GM12878 (cell line): ENCODE measurements at regions not wholly inside any gene's neighbourhood (a gene's known extent, or its start where the extent isn't known, plus 50 kb on each side); places are given as distances from the start of the nearest gene placed in this dataset.

Source experiments
- BACH1 ChIP-seq: fragments of 450-650 bp; IDR thresholded peaks from 2 replicates; pipeline ENCODE4 v1.6.1; 2017; ENCODE audit warnings: mild to moderate bottlenecking, borderline replicate concordance
- CBX5 ChIP-seq: sonication (generic); IDR thresholded peaks from 2 replicates; pipeline ENCODE4 v1.6.1; 2016; ENCODE audit warnings: low read depth, moderate library complexity, mild to moderate bottlenecking, inconsistent platforms
- CHD2 ChIP-seq: IDR thresholded peaks from 2 replicates; pipeline ENCODE4 v1.6.1; 2011; ENCODE audit warnings: low read depth, low read length, improper control_type of control experiment, borderline replicate concordance
- CREM ChIP-seq: IDR thresholded peaks from 2 replicates; pipeline ENCODE4 v1.6.1; 2014; ENCODE audit warnings: antibody characterized with exemption, low read depth
- EED ChIP-seq: sonication (generic); IDR thresholded peaks from 2 replicates; pipeline ENCODE4 v1.6.1; 2016; ENCODE audit warnings: antibody characterized with exemption, low read depth
- FOXM1 ChIP-seq: IDR thresholded peaks from 2 replicates; pipeline ENCODE4 v1.6.1; 2012; ENCODE audit warnings: low read depth, mild to moderate bottlenecking, inconsistent platforms, low read length, moderate library complexity
- HDAC6 ChIP-seq: fragments of 200-600 bp; sonication (generic); IDR thresholded peaks from one replicate; pipeline ENCODE4 v1.8.0; 2017; ENCODE audit warnings: antibody characterized with exemption; ENCODE audit not compliant: unreplicated experiment
- NFYA ChIP-seq: IDR thresholded peaks from 2 replicates; pipeline ENCODE4 v1.6.1; 2011; ENCODE audit warnings: low read depth, mild to moderate bottlenecking, low read length, improper control_type of control experiment, borderline replicate concordance
- NFYB ChIP-seq: IDR thresholded peaks from 2 replicates; pipeline ENCODE4 v1.6.1; 2011; ENCODE audit warnings: low read depth, mild to moderate bottlenecking, low read length, improper control_type of control experiment, moderate library complexity; ENCODE audit not compliant: insufficient read depth
- NR2C2 ChIP-seq: IDR thresholded peaks from 2 replicates; pipeline ENCODE4 v1.6.1; 2011; ENCODE audit warnings: borderline replicate concordance, low read depth; ENCODE audit not compliant: control insufficient read depth, insufficient read length
- RCOR1 ChIP-seq: conservative IDR thresholded peaks from 2 replicates; pipeline ENCODE4 v1.6.1; 2012; ENCODE audit warnings: low read depth, low read length, improper control_type of control experiment
- SMAD1 ChIP-seq: fragments of 450-650 bp; IDR thresholded peaks from 2 replicates; pipeline ENCODE4 v1.6.1; 2018; ENCODE audit warnings: mild to moderate bottlenecking, low read depth; ENCODE audit not compliant: partially characterized antibody
- SMC3 ChIP-seq: IDR thresholded peaks from 2 replicates; pipeline ENCODE4 v1.6.1; 2011; ENCODE audit warnings: low read length, improper control_type of control experiment, borderline replicate concordance
- SPI1 ChIP-seq: IDR thresholded peaks from 2 replicates; pipeline ENCODE4 v1.6.1; 2011; ENCODE audit warnings: low read depth, mild to moderate bottlenecking, low read length, moderate library complexity, borderline replicate concordance; ENCODE audit not compliant: insufficient read depth
- SUPT20H ChIP-seq: IDR thresholded peaks from 2 replicates; pipeline ENCODE4 v1.6.1; 2011; ENCODE audit warnings: low read depth, mild to moderate bottlenecking, low read length, moderate library complexity, borderline replicate concordance; ENCODE audit not compliant: control insufficient read depth
- TARDBP ChIP-seq: IDR thresholded peaks from 2 replicates; pipeline ENCODE4 v1.6.1; 2016; ENCODE audit warnings: borderline replicate concordance
- ZNF274 ChIP-seq: IDR thresholded peaks from one replicate; pipeline ENCODE4 v1.8.0; 2011; ENCODE audit not compliant: insufficient read length, insufficient read depth
- ZNF384 ChIP-seq: IDR thresholded peaks from 2 replicates; pipeline ENCODE4 v1.6.1; 2012; ENCODE audit warnings: low read depth, mild to moderate bottlenecking, low read length, improper control_type of control experiment, borderline replicate concordance
- TF ChIP-seq, protein P1 (sequence below): fragments of 450-650 bp; formaldehyde crosslinking; IDR thresholded peaks from 2 replicates; pipeline ENCODE4 v1.5.0; 2022; ENCODE audit warnings: mild to moderate bottlenecking, missing genetic modification characterization
- TF ChIP-seq, protein P2 (sequence below): IDR thresholded peaks from 2 replicates; pipeline ENCODE4 v1.6.1; 2011; ENCODE audit warnings: borderline replicate concordance, low read depth, mild to moderate bottlenecking, moderate library complexity, mixed read lengths, low read length; ENCODE audit not compliant: insufficient read depth; ENCODE audit errors: extremely low read length
- TF ChIP-seq, protein P3 (sequence below): fragments of 150-350 bp; IDR thresholded peaks from 2 replicates; pipeline ENCODE4 v1.6.1; 2014; ENCODE audit warnings: mild to moderate bottlenecking, low read depth, low read length
- TF ChIP-seq, protein P4 (sequence below): fragments of 450-650 bp; IDR thresholded peaks from 2 replicates; pipeline ENCODE4 v1.6.1; 2016; ENCODE audit warnings: mild to moderate bottlenecking

DNA sequence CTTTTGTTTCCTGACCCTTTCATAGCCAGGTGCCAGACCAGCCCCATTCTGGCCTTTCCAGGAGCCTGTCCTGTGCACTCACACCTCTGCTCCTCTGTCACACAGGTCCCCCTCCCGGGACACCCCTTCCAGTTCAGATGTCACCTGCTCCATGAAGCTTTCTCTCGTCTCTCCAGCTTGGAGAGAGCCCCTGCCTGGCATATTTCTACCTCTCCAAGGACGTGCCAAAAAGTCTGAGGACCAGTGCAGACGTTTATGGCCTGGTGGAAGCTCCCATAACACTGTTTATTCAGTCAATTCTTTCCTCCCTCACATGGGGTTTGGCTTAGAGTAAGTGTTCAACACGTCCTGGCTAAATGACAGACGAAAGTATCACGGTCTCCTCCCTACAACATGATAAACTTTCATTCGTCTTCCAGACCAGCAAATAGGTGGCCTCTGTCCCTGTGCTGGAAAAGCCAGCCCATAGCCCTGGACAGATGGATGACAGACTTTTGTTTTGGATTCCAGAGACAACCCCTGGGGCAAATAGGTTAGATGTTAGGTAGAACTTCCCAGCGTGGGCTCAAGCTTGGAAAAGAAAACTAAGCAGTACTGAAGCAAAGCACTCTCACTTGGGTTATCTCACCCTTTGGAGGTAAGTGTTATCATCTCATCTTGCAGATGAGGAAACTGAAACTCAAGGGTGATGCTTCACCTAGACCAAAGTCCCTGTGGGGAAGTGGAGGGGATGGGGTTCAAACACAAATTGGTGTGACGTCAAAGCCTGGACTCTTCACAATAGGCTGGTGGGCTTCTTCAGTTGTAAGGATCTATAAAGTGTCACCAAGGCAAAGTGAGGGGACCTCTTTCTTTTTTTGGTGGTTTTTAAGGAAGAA is 52.9 kb upstream of the ECE1 start (continued):
- TF ChIP-seq, protein P1, sequence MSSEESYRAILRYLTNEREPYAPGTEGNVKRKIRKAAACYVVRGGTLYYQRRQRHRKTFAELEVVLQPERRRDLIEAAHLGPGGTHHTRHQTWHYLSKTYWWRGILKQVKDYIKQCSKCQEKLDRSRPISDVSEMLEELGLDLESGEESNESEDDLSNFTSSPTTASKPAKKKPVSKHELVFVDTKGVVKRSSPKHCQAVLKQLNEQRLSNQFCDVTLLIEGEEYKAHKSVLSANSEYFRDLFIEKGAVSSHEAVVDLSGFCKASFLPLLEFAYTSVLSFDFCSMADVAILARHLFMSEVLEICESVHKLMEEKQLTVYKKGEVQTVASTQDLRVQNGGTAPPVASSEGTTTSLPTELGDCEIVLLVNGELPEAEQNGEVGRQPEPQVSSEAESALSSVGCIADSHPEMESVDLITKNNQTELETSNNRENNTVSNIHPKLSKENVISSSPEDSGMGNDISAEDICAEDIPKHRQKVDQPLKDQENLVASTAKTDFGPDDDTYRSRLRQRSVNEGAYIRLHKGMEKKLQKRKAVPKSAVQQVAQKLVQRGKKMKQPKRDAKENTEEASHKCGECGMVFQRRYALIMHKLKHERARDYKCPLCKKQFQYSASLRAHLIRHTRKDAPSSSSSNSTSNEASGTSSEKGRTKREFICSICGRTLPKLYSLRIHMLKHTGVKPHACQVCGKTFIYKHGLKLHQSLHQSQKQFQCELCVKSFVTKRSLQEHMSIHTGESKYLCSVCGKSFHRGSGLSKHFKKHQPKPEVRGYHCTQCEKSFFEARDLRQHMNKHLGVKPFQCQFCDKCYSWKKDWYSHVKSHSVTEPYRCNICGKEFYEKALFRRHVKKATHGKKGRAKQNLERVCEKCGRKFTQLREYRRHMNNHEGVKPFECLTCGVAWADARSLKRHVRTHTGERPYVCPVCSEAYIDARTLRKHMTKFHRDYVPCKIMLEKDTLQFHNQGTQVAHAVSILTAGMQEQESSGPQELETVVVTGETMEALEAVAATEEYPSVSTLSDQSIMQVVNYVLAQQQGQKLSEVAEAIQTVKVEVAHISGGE: no peak
- TF ChIP-seq, protein P2, sequence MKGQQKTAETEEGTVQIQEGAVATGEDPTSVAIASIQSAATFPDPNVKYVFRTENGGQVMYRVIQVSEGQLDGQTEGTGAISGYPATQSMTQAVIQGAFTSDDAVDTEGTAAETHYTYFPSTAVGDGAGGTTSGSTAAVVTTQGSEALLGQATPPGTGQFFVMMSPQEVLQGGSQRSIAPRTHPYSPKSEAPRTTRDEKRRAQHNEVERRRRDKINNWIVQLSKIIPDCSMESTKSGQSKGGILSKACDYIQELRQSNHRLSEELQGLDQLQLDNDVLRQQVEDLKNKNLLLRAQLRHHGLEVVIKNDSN: no peak
- TF ChIP-seq BACH1 (no peak), RCOR1 (no peak), NFYB (no peak), SUPT20H (no peak), ZNF384 (no peak), FOXM1 (no peak), SMC3 (no peak), NR2C2 (no peak), ZNF274 (no peak), NFYA (no peak), HDAC6 (no peak), TARDBP (no peak), CBX5 (no peak), SPI1 (peak; percentile 74; the same call in 1 of the 2 replicates), SMAD1 (no peak), CREM (peak; percentile 88; the same call in 1 of the 2 replicates), EED (0 out of 2 replicates have a peak, but pooled peaks have one; percentile 44), CHD2 (peak; percentile 26; the same call in 1 of the 2 replicates)
- TF ChIP-seq, protein P3, sequence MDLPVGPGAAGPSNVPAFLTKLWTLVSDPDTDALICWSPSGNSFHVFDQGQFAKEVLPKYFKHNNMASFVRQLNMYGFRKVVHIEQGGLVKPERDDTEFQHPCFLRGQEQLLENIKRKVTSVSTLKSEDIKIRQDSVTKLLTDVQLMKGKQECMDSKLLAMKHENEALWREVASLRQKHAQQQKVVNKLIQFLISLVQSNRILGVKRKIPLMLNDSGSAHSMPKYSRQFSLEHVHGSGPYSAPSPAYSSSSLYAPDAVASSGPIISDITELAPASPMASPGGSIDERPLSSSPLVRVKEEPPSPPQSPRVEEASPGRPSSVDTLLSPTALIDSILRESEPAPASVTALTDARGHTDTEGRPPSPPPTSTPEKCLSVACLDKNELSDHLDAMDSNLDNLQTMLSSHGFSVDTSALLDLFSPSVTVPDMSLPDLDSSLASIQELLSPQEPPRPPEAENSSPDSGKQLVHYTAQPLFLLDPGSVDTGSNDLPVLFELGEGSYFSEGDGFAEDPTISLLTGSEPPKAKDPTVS: no peak
- TF ChIP-seq, protein P4, sequence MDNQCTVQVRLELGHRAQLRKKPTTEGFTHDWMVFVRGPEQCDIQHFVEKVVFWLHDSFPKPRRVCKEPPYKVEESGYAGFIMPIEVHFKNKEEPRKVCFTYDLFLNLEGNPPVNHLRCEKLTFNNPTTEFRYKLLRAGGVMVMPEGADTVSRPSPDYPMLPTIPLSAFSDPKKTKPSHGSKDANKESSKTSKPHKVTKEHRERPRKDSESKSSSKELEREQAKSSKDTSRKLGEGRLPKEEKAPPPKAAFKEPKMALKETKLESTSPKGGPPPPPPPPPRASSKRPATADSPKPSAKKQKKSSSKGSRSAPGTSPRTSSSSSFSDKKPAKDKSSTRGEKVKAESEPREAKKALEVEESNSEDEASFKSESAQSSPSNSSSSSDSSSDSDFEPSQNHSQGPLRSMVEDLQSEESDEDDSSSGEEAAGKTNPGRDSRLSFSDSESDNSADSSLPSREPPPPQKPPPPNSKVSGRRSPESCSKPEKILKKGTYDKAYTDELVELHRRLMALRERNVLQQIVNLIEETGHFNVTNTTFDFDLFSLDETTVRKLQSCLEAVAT: peak; percentile 51; the same call in 1 of the 2 replicates
